Natural killer cell (primary cell): ENCODE measurements at regions not wholly inside any gene's neighbourhood (a gene's known extent, or its start where the extent isn't known, plus 50 kb on each side); places are given as distances from the start of the nearest gene placed in this dataset.

Source experiments
- ATAC-seq, 3 donors: fragments of 150-1000 bp in 2 of 3; fragments of 200-7000 bp in 1 of 3; cut with Tn5 transposase; 1 replicate in 1 of 3; 2 replicates in 2 of 3; pipeline ENCODE4 v1.10.0; 2021; ENCODE audit warnings: mild to moderate bottlenecking in 2 of 3, moderate library complexity in 2 of 3
- DNase-seq, 2 donors: peaks; one replicate each; pipeline versions ENCODE4 v3.0.0 to v3.0.0-alpha.2; 2013 to 2021; ENCODE audit warnings: mixed read lengths in 1 of 2
- H3K27ac ChIP-seq: one replicate; pipeline ENCODE4 v1.5.1; 2013; ENCODE audit warnings: mild to moderate bottlenecking, low read length
- H3K27me3 ChIP-seq: one replicate; pipeline ENCODE4 v1.6.1; 2013; ENCODE audit warnings: low read length; ENCODE audit not compliant: control insufficient read depth, insufficient read depth
- H3K36me3 ChIP-seq: one replicate; pipeline ENCODE4 v1.6.1; 2013; ENCODE audit warnings: low read length; ENCODE audit not compliant: control insufficient read depth, insufficient read depth
- H3K4me1 ChIP-seq: one replicate; pipeline ENCODE4 v1.6.1; 2013; ENCODE audit warnings: low read length; ENCODE audit not compliant: control insufficient read depth, insufficient read depth
- H3K4me3 ChIP-seq: one replicate; pipeline ENCODE4 v1.5.1; 2013; ENCODE audit warnings: low read length
- H3K9me3 ChIP-seq: one replicate; pipeline ENCODE4 v1.6.1; 2013; ENCODE audit warnings: low read length; ENCODE audit not compliant: control insufficient read depth, insufficient read depth
- H3K27ac Mint-ChIP-seq, 2 donors: one replicate each; pipeline ENCODE4 v1.8.0; 2022; ENCODE audit warnings: mild to moderate bottlenecking in 2 of 2, mixed read lengths in 2 of 2, moderate library complexity in 1 of 2
- H3K27me3 Mint-ChIP-seq, 2 donors: one replicate each; pipeline ENCODE4 v1.8.0; 2022; ENCODE audit warnings: low read depth in 2 of 2, mixed read lengths in 2 of 2
- H3K36me3 Mint-ChIP-seq: one replicate; pipeline ENCODE4 v1.8.0; 2022; ENCODE audit warnings: mixed read lengths
- H3K4me1 Mint-ChIP-seq, 2 donors: one replicate each; pipeline ENCODE4 v1.8.0; 2022; ENCODE audit warnings: mixed read lengths in 2 of 2
- H3K4me3 Mint-ChIP-seq: one replicate; pipeline ENCODE4 v1.8.0; 2022; ENCODE audit warnings: mild to moderate bottlenecking, moderate library complexity, mixed read lengths
- H3K9me3 Mint-ChIP-seq, 2 donors: one replicate each; pipeline ENCODE4 v1.8.0; 2022; ENCODE audit warnings: mixed read lengths in 2 of 2
- CTCF ChIP-seq: fragments of 200-600 bp; IDR thresholded peaks from one replicate; pipeline ENCODE4 v1.8.0; 2022; ENCODE audit warnings: antibody characterized with exemption
- WGBS: methylation state at CpG from one replicate; pipeline ENCODE4 v1.1.7; 2013; ENCODE audit warnings: missing lambda C conversion rate; ENCODE audit not compliant: insufficient coverage; 5-methylcytosine and 5-hydroxymethylcytosine counted together
- intact Hi-C: fragments of 100-400 bp; cut with micrococcal nuclease; formaldehyde crosslinking; loops from one replicate; pipeline ENCODE4 v1.14.2; 2022

GRCh38 chr20:51185861-51186260 lies 163.0 kb upstream of the KCNG1 start:
- Histone ChIP-seq H3K27me3 (no peaks in the 10 kb centered on the region), H3K9me3 (no peaks in the 10 kb centered on the region), H3K4me1 (no peaks in the 10 kb centered on the region), H3K36me3 (no peaks in the 10 kb centered on the region), H3K4me3 (no peak overlapping the region), H3K27ac (no peak overlapping the region)
- Mint-ChIP-seq H3K4me1 (no peaks in the 10 kb centered on the region), H3K36me3 (no peaks in the 10 kb centered on the region), H3K9me3 (no peaks in the 10 kb centered on the region), H3K27me3 (peaks cover 10 to 41% of the 10 kb centered on the region in 2 donors), H3K27ac (no peak overlapping the region), H3K4me3 (no peak overlapping the region)
- 76% methylated on average over 4 of the region's 4 CpGs for WGBS
- no peak for TF ChIP-seq CTCF
- intact Hi-C loops = no loop called here
- ATAC-seq (no peak), DNase-seq (no peak)

- H3K9me3 Mint-ChIP-seq = no peaks in the 10 kb centered on the region
- ATAC-seq = no peak
- H3K27ac Mint-ChIP-seq = no peak overlapping the region
- no peak overlapping the region for H3K4me3 Mint-ChIP-seq
- no peak for DNase-seq
- Histone ChIP-seq H3K27me3 (no peaks in the 10 kb centered on the region), H3K4me3 (no peak overlapping the region), H3K4me1 (no peaks in the 10 kb centered on the region), H3K36me3 (no peaks in the 10 kb centered on the region), H3K9me3 (no peaks in the 10 kb centered on the region), H3K27ac (no peak overlapping the region)
- no peaks in the 10 kb centered on the region for H3K36me3 Mint-ChIP-seq
- intact Hi-C loops = no loop called here
- 96% methylated on average over 3 of the region's 3 CpGs for WGBS
- no peaks in the 10 kb centered on the region for H3K4me1 Mint-ChIP-seq
- peaks cover 10 to 47% of the 10 kb centered on the region in 2 donors for H3K27me3 Mint-ChIP-seq
- no peak for TF ChIP-seq CTCF
Measured at GRCh38 chr20:51185277-51185676, 162.4 kb upstream of the KCNG1 start.

GRCh38 chr20:51184289-51184688 lies 161.4 kb upstream of the KCNG1 start:
- H3K4me3 Mint-ChIP-seq = no peak overlapping the region
- no peaks in the 10 kb centered on the region for H3K27me3 ChIP-seq
- no peaks in the 10 kb centered on the region for H3K9me3 ChIP-seq
- ATAC-seq (no peak), DNase-seq (no peak)
- H3K4me1 ChIP-seq = no peaks in the 10 kb centered on the region
- no peak for TF ChIP-seq CTCF
- 80% methylated on average over 2 of the region's 2 CpGs for WGBS
- no peaks in the 10 kb centered on the region for H3K36me3 Mint-ChIP-seq
- peaks cover 14 to 57% of the 10 kb centered on the region in 2 donors for H3K27me3 Mint-ChIP-seq
- H3K4me1 Mint-ChIP-seq = no peaks in the 10 kb centered on the region
- H3K27ac Mint-ChIP-seq = no peak overlapping the region
- no peaks in the 10 kb centered on the region for H3K9me3 Mint-ChIP-seq
- no peak overlapping the region for H3K27ac ChIP-seq
- no peak overlapping the region for H3K4me3 ChIP-seq
- no peaks in the 10 kb centered on the region for H3K36me3 ChIP-seq
- intact Hi-C loops = no loop called here

- TF ChIP-seq CTCF = no peak
- Histone ChIP-seq H3K27me3 (no peaks in the 10 kb centered on the region), H3K9me3 (no peaks in the 10 kb centered on the region), H3K4me1 (no peaks in the 10 kb centered on the region), H3K27ac (no peak overlapping the region), H3K4me3 (no peak overlapping the region), H3K36me3 (no peaks in the 10 kb centered on the region)
- Mint-ChIP-seq H3K27me3 (peaks cover 14 to 65% of the 10 kb centered on the region in 2 donors), H3K36me3 (no peaks in the 10 kb centered on the region), H3K9me3 (no peaks in the 10 kb centered on the region), H3K27ac (no peak overlapping the region), H3K4me3 (no peak overlapping the region), H3K4me1 (no peaks in the 10 kb centered on the region)
- 90% methylated on average over 1 of the region's 1 CpG for WGBS
- no peak for ATAC-seq
- no peak for DNase-seq
- intact Hi-C loops = no loop called here
Measured at GRCh38 chr20:51183451-51183850, 160.5 kb upstream of the KCNG1 start.
